ENCODE measurements at regions not wholly inside any gene's neighbourhood (a gene's known extent, or its start where the extent isn't known, plus 50 kb on each side); places are given as distances from the start of the nearest gene placed in this dataset.

DNA sequence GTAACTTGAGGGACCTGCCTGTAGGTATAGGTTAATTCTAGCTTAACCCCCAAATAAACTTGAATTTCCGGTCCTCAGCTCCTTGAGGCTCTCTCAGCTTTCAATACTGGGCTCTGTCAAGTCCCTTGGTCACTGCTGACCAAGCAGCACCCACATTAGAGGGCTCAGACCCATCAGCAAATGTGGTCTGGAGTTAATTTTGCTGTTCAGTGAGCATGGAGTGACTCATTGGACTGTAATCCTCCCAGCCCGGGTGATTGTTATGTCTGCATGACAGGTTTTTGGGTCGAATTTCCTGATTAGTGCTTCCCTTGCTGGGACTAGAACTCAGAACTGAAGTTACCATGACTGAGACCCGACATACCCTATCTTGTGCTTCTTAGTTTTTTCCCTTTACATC, 130.6 kb downstream of the URB2 start:
- Histone ChIP-seq H3K4me1 (no peaks in the 10 kb centered on the region), H3K27ac (no peak overlapping the region), H3K4me3 (no peak overlapping the region), H3K9me3 (peaks cover 0 to 8% (median 0%) of the 10 kb centered on the region in 4 donors), H3K27me3 (no peaks in the 10 kb centered on the region), H3K36me3 (no peaks in the 10 kb centered on the region)
- TF ChIP-seq POLR2A (IDR thresholded peaks at IDR 0.05) = no peak
- TF ChIP-seq, protein P1, sequence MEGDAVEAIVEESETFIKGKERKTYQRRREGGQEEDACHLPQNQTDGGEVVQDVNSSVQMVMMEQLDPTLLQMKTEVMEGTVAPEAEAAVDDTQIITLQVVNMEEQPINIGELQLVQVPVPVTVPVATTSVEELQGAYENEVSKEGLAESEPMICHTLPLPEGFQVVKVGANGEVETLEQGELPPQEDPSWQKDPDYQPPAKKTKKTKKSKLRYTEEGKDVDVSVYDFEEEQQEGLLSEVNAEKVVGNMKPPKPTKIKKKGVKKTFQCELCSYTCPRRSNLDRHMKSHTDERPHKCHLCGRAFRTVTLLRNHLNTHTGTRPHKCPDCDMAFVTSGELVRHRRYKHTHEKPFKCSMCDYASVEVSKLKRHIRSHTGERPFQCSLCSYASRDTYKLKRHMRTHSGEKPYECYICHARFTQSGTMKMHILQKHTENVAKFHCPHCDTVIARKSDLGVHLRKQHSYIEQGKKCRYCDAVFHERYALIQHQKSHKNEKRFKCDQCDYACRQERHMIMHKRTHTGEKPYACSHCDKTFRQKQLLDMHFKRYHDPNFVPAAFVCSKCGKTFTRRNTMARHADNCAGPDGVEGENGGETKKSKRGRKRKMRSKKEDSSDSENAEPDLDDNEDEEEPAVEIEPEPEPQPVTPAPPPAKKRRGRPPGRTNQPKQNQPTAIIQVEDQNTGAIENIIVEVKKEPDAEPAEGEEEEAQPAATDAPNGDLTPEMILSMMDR (IDR thresholded peaks at IDR 0.05) = no peak
- DNase-seq = no peak

DNA sequence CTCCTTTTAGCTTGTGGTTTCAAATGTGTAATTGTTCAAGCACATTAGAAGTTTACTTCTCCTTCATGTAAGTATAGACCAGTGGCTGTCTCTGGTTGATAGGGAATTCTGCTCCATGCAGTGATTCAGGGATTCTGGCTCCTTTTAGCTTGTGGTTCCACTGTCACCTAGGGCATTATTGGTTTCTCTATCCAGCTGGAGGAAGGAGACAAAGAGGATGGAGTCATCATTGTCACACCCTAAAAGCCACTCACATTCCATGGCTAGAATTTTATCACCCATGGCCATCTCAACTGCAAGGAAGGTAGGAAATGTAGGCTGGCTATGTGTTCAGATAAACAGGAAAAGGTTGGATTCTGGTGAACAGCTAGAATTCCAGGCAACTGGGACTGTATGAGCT, 131.2 kb downstream of the URB2 start:
- H3K4me3 ChIP-seq = no peak overlapping the region
- H3K36me3 ChIP-seq = no peaks in the 10 kb centered on the region
- no peaks in the 10 kb centered on the region for H3K27me3 ChIP-seq
- peaks cover 0 to 8% (median 0%) of the 10 kb centered on the region in 4 donors for H3K9me3 ChIP-seq
- no peaks in the 10 kb centered on the region for H3K4me1 ChIP-seq
- no peak for DNase-seq
- H3K27ac ChIP-seq = no peak overlapping the region
- no peak for TF ChIP-seq POLR2A (IDR thresholded peaks at IDR 0.05)
- TF ChIP-seq, protein P1 (IDR thresholded peaks at IDR 0.05) = no peak

DNA sequence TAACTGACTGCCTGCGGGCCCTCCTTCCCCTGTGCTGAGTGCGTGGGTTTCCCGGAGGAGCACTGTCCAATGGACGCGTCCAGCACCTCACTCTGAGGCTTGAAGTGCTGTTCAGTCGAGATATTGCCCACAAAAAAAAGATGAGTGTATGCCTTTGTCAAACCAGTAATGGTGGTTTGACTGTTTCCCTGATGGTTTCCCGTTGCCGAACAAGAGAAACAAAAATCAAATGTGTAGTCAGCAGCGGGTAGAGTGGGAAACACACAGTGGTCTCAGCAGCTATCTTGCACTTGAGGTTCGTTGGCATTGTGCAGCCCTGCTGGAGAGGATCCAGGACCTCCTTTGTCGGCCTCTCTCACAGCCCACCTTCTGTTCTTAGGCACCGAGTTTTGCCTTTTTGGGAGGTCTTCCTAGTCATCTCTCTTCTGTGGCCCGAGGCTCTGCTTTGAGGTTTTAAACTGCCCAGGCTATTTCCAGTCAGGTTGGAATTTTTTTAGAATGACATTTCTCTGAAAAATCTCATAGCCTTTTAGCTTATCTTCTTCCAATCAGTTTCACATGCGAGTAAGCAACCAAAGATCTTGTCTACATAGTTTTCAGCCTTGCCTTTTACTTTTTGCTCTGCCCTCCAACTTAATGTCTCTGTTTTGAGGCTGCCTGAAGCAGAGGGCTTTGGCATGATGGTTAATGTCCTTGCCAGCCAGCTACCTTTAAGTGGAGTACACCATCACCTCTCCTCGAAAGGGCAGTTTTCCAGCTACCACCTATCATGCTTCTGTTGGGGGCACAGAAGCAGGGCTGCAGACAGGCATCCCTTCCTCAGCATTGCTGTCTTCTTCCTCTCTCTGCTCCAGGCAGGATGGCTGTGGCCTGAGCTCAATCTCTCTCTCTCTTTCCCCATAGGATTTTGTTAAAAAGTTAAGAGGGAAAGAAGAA, 132.3 kb downstream of the URB2 start:
- Histone ChIP-seq H3K4me1 (no peaks in the 10 kb centered on the region), H3K9me3 (peaks cover 0 to 8% (median 0%) of the 10 kb centered on the region in 4 donors), H3K27me3 (no peaks in the 10 kb centered on the region), H3K4me3 (no peak overlapping the region), H3K36me3 (no peaks in the 10 kb centered on the region), H3K27ac (no peak overlapping the region)
- TF ChIP-seq, protein P1 (IDR thresholded peaks at IDR 0.05) = no peak
- no peak for TF ChIP-seq POLR2A (IDR thresholded peaks at IDR 0.05)
- DNase-seq = no peak

DNA sequence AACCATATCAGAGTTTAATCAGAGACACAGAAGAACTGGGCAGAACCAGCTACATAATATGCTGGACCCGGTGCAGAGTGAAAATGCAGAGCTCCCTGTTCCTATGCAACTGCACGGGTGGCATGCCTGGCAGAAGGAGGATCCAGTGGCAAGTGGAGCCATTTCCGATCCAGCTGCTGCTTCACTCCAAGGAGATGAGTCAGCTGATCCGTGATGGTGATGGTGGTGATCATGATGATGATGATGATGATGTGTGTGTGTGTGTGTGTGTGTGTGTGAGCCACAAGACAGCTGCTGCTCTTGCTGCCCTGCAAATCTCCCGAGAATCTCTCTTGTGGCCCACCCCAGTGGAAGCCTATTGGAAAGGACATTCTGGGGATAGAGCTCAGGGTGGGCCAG, 133.0 kb downstream of the URB2 start:
- no peaks in the 10 kb centered on the region for H3K27me3 ChIP-seq
- H3K4me1 ChIP-seq = no peaks in the 10 kb centered on the region
- no peak overlapping the region for H3K27ac ChIP-seq

DNA sequence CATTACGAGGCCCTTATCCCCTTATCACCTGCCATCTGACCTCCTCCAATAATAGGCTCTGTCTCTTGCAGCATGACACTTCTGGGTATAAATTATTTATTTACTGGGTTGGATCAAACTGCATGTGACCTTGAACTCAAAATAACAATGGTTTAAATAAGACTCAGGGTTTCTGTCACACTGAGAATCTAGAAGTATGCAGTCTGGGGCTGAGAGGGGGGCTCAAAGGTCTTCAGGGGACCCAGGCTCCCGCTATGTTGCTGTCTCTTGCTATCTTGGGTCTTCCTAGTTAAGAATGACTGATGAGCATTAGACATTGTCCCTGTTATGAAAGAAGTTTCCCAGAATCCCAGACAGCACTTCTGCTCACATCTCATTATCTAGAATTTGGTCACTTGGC, 133.5 kb downstream of the URB2 start:
- Histone ChIP-seq H3K4me3 (no peak overlapping the region), H3K36me3 (no peaks in the 10 kb centered on the region), H3K9me3 (peaks cover 0 to 8% (median 0%) of the 10 kb centered on the region in 4 donors), H3K4me1 (no peaks in the 10 kb centered on the region), H3K27me3 (no peaks in the 10 kb centered on the region), H3K27ac (no peak overlapping the region)
- DNase-seq = no peak
- TF ChIP-seq, protein P1 (IDR thresholded peaks at IDR 0.05) = no peak
- no peak for TF ChIP-seq POLR2A (IDR thresholded peaks at IDR 0.05)

More for the DNA sequence above, 133.0 kb downstream of the URB2 start:
- Histone ChIP-seq H3K9me3 (peaks cover 0 to 8% (median 0%) of the 10 kb centered on the region in 4 donors), H3K36me3 (no peaks in the 10 kb centered on the region), H3K4me3 (no peak overlapping the region)
- no peak for DNase-seq
- TF ChIP-seq, protein P1 (IDR thresholded peaks at IDR 0.05) = no peak
- TF ChIP-seq POLR2A (IDR thresholded peaks at IDR 0.05) = no peak

All from Peyer's patch (tissue), 4 donors.